GM13977 (cell line): ENCODE measurements at regions not wholly inside any gene's neighbourhood (a gene's known extent, or its start where the extent isn't known, plus 50 kb on each side); places are given as distances from the start of the nearest gene placed in this dataset.
"Not testable (repeated sequence)": the region's sequence is repeated elsewhere in the genome, so short reads cannot be mapped to it uniquely, and the experiment has no call there.

Source experiments
- DNase-seq: peaks from one replicate; pipeline ENCODE4 v3.0.0; 2012; ENCODE audit warnings: low spot score
- in situ Hi-C: fragments of 300-500 bp; cut with MboI; formaldehyde crosslinking; loops from one replicate; pipeline ENCODE4 v1.12.0; 2022; ENCODE audit warnings: low sequenced_read_pairs, low pct_unique_long_range_greater_than_20kb, mixed read lengths, inconsistent platforms; ENCODE audit not compliant: unreplicated experiment
- TF ChIP-seq, protein P1 (sequence below): IDR thresholded peaks from 2 replicates; pipeline ENCODE4 v1.5.1; 2012; ENCODE audit warnings: mild to moderate bottlenecking, control low read depth; ENCODE audit not compliant: insufficient read depth; ENCODE audit errors: extremely low read depth, missing control alignments

DNA sequence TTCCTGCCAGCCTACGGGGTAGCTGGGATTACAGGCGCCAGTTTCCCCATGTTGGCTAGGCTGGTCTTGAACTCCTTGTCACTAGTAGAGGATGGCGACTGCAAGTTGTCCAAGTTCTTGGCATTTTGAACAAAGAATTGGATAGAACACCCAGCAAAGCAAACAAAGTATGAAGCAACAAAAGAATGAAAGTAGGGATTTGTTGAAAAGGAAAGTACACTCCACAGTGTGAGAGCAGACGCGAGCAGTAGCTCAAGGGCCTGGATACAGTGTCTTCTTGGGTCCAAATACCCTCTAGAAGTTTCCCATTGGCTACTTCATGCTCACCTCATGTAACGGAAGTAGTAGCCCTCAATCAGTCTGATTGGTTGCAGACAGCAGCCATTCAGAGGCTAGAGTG is 152.2 kb downstream of the CCER1 start:
- TF ChIP-seq, protein P1, sequence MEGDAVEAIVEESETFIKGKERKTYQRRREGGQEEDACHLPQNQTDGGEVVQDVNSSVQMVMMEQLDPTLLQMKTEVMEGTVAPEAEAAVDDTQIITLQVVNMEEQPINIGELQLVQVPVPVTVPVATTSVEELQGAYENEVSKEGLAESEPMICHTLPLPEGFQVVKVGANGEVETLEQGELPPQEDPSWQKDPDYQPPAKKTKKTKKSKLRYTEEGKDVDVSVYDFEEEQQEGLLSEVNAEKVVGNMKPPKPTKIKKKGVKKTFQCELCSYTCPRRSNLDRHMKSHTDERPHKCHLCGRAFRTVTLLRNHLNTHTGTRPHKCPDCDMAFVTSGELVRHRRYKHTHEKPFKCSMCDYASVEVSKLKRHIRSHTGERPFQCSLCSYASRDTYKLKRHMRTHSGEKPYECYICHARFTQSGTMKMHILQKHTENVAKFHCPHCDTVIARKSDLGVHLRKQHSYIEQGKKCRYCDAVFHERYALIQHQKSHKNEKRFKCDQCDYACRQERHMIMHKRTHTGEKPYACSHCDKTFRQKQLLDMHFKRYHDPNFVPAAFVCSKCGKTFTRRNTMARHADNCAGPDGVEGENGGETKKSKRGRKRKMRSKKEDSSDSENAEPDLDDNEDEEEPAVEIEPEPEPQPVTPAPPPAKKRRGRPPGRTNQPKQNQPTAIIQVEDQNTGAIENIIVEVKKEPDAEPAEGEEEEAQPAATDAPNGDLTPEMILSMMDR = no peak
- no peak for DNase-seq
- in situ Hi-C loops = no loop called here

DNA sequence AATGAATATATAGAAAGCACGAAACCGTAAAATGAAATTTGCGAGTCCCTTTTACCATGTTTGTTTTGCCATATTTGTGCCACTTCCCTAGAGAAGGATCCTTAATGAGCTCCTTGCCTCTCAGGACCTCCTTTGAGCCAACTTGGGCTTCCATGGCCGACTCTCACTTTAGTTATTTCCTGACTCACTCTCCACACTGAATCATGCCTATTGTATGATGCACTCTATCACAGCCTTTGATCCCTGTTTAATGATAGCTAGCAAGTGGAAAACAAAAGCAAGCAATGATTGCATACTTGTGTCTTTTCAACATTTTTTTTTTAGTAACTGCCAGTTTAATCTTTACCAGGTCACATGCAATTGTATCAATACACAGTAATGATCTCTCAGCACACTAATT is 153.2 kb downstream of the CCER1 start:
- TF ChIP-seq, protein P1 = no peak
- in situ Hi-C loops = no loop called here

DNA sequence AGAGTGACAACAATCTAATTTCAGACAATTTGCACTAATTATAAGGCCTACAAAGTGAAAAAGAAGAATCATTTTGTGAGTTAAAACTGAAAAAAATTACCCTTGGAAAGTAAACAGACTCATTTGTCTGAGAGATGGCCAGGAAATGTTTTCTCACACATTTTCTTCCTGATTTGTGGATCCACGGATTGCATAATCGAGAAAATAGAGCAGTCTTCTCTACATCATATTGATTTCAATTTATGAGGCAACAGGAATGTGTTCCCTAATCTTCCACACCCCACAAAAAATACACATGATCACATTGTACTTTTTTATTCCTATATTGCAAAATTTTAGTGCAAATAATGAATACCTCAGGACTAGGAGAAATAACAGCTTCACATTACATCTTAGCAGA is 160.8 kb downstream of the CCER1 start:
- in situ Hi-C loops = no loop called here
- no peak for DNase-seq
- TF ChIP-seq, protein P1 = no peak

More for the DNA sequence above, 153.2 kb downstream of the CCER1 start:
- no peak for DNase-seq

DNA sequence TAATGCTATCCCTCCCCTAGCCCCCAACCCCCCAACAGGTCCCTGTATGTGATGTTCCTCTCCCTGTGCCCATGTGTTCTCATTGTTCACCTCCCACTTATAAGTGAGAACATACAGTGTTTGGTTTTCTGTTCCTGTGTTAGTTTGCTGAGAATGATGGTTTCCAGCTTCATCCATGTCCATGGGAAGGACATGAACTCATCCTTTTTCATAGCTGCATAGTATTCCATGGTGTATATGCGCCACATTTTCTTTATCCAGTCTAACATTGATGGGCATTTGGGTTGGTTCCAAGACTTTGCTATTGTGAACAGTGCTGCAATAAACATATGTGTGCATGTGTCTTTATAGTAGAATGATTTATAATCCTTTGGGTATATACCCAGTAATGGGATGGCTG is 162.3 kb downstream of the CCER1 start:
- DNase-seq, in situ Hi-C loops: not testable (repeated sequence)

DNA sequence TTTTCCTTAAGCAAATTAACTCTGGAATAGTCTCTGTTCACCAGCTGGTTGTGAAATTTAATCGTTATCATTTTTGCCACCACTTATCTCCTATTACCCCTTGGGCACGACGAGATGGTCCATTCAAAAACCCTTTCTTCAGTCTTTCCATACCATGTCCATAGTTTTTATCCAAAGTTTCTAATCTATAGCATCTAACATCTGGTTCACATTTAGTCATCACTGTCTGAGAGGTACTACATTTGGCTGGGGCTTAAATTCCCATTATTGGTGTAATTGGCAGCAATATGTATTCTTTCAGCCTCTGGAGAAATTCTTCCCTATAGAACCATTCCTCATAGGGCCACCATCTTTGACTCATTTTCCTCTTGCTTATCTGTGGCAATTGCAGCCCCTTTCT is 163.5 kb downstream of the CCER1 start:
- in situ Hi-C loops = no loop called here
- DNase-seq = no peak
- TF ChIP-seq, protein P1 = no peak

DNA sequence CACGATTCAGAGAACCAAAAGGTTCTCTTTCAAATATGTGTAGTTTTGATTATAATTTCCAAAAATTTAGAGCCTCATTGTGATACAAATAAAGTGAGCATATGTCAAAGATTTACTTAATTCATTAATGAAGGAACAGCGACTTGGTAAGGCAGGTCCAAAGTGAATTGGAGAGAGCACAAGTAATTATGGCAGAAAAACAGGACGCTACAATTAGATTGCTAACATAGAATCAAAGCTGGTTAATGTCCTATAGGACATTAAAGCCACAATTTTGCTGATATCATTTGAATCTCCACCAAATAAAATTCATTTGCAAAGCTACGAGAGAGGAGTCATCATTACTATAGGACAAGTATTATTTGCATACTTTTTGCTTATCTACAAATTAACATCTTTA is 164.2 kb downstream of the CCER1 start:
- TF ChIP-seq, protein P1 = no peak
- no peak for DNase-seq

DNA sequence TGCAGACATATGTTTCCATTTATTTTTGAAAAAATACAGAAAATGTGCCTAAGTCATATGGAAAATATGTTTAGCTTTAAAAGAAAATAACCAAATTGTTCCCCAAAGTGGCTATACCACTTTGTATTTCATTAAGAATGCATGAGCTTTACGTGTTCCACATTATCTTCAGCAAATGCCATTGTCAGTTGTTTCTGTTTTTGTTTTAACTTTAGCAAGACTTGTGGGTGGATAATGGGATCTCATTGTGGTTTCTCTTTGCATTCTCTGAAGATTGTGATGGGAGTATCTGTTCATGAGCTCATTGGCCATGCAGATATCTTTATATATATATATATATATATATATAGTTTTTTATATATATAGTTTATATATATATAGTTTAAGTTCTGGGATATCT is 181.5 kb downstream of the CCER1 start:
- DNase-seq = no peak
- in situ Hi-C loops = no loop called here
- TF ChIP-seq, protein P1 = no peak

More for the DNA sequence above, 164.2 kb downstream of the CCER1 start:
- in situ Hi-C loops = no loop called here
